ENCODE measurements at regions not wholly inside any gene's neighbourhood (a gene's known extent, or its start where the extent isn't known, plus 50 kb on each side); places are given as distances from the start of the nearest gene placed in this dataset.
"Not testable (repeated sequence)": the region's sequence is repeated elsewhere in the genome, so short reads cannot be mapped to it uniquely, and the experiment has no call there.

DNA sequence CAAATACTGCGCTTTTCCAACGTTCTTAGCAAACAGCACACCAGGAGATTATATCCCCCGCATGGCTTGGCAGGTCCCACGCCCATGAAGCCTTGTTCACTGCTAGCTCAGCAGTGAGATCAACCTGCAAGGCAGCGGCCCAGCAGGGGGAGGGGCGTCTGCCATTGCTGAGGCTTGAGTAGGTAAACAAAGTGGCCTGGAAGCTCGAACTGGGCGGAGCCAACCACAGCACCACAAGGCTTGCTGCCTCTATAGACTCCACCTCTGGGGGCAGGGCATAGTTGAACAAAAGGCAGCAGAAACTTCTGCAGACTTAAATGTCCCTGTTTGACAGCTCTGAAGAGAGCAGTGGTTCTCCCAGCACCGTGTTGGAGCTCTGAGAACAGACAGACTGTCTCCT, 239.2 kb downstream of the NDUFS4 start:
- DNase-seq; H3K27ac Mint-ChIP-seq; ATAC-seq (ENCODE audit: low read depth); H3K4me3 Mint-ChIP-seq; H3K27me3 Mint-ChIP-seq; H3K9me3 Mint-ChIP-seq; POLR2A ChIA-PET; H3K4me1 Mint-ChIP-seq; H3K36me3 Mint-ChIP-seq: not testable (repeated sequence)

DNA sequence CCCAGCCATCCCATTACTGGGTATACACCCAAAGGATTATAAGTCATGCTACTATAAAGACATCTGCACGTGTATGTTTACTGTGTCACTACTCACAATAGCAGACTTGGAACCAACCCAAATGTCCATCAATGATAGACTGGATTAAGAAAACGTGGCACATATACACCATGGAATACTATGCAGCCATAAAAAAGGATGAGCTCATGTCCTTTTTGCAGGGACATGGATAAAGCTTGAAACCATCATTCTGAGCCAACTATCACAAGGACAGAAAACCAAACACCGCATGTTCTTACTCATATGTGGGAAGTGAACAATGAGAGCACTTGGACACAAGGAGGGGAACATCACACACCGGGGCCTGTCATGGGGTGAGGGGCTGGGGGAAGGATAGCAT, 248.0 kb downstream of the NDUFS4 start:
- H3K4me1 Mint-ChIP-seq; DNase-seq; H3K9me3 Mint-ChIP-seq; H3K27ac Mint-ChIP-seq; H3K27me3 Mint-ChIP-seq; POLR2A ChIA-PET; ATAC-seq (ENCODE audit: low read depth); H3K4me3 Mint-ChIP-seq; H3K36me3 Mint-ChIP-seq: not testable (repeated sequence)

DNA sequence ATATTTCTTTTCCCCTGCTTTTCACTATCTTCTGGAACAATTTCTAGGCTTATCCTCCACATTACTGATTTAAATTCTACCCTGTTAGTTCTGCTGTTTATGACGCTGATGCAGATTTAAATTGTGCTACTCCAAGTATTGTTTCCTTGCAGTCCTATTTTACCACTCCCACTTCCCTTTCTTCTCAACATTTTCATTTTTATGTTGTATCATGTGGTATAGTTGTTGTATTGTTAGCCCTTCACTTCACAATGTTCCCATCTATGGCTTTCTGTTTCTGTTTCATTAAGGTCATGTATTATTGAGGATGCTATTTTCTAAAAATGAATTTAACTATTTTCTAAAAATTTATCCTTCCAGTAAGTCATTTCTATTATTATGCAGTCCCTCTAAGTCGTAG, 254.4 kb downstream of the NDUFS4 start:
- Mint-ChIP-seq H3K4me1 (no peaks in the 10 kb centered on the region), H3K27me3 (peaks cover 8% of the 10 kb centered on the region), H3K36me3 (no peaks in the 10 kb centered on the region), H3K9me3 (no peaks in the 10 kb centered on the region), H3K27ac (no peak overlapping the region), H3K4me3 (no peak overlapping the region)
- POLR2A ChIA-PET = no interaction called here
- ATAC-seq (ENCODE audit: low read depth) = no peak
- DNase-seq = no peak

DNA sequence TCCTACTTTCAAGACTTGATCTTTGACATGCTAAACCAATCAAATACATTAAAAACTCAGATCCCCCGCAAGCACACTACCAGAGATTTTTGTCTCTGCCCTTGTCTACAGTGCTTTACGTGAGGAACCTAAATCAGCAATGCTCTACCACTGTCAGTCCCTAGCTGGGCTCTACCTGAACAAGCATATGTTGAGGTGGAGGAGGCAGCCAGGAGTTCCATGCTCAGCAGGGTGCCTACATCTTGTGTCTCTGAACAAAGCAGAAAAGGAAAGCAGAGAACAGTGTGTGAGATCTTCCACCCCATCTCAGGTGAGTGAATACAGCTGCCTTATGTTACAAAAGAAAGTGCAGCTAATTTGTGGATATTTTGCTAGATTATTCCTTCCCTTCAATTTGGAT, 255.0 kb downstream of the NDUFS4 start:
- Mint-ChIP-seq H3K27ac (no peak overlapping the region), H3K27me3 (peaks cover 8% of the 10 kb centered on the region)
- POLR2A ChIA-PET = no interaction called here

DNA sequence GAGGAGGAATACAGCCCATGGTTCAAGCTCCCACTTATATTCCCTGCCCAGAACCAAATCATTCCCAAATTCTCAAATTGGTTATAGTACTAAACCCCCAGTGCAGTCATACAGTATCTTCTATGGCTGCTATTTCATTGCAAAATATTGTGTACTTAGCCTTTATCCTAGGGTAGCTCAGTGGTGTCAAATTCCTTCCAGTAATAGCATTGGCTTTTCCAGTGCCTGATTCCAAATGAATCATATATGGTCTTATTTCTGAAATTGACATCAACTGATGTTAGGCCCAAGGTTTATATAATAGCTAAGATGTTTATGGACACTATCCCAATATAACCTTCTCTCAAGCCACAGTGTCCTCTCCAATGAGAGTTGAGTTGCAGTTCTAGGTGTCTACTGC, 256.7 kb downstream of the NDUFS4 start:
- ATAC-seq (ENCODE audit: low read depth) = no peak
- H3K4me3 Mint-ChIP-seq = no peak overlapping the region
- POLR2A ChIA-PET = no interaction called here
- no peak overlapping the region for H3K27ac Mint-ChIP-seq
- no peaks in the 10 kb centered on the region for H3K9me3 Mint-ChIP-seq
- peaks cover 8% of the 10 kb centered on the region for H3K27me3 Mint-ChIP-seq
- H3K4me1 Mint-ChIP-seq = no peaks in the 10 kb centered on the region
- DNase-seq = no peak
- H3K36me3 Mint-ChIP-seq = no peaks in the 10 kb centered on the region

More for the DNA sequence above, 255.0 kb downstream of the NDUFS4 start:
- Mint-ChIP-seq H3K36me3 (no peaks in the 10 kb centered on the region), H3K4me3 (no peak overlapping the region), H3K4me1 (no peaks in the 10 kb centered on the region), H3K9me3 (no peaks in the 10 kb centered on the region)
- ATAC-seq (ENCODE audit: low read depth) (no peak), DNase-seq (no peak)

DNA sequence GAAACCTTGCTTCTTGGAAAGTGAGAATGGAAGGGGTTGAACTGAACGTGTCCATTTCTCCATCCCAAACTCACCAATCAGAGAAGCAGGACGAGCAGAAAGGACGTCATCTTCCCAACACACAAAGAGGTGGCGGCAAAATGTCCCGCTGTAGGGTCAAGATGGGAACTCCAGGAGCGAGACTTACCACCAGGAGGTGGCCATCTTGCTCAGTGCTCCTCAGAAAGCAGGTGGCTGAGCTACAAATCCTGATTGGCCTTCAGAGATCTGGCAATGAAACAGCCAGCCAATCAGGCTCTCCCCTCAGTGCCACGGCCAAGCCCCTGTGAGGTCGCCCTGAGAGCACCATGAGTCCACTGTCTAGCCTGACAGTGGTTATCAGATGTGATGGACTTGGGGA, 259.0 kb downstream of the NDUFS4 start:
- no peaks in the 10 kb centered on the region for H3K4me1 Mint-ChIP-seq
- H3K9me3 Mint-ChIP-seq = no peaks in the 10 kb centered on the region
- no peak overlapping the region for H3K27ac Mint-ChIP-seq
- no peak for ATAC-seq (ENCODE audit: low read depth)
- no peaks in the 10 kb centered on the region for H3K36me3 Mint-ChIP-seq
- POLR2A ChIA-PET = no interaction called here
- peaks cover 8% of the 10 kb centered on the region for H3K27me3 Mint-ChIP-seq
- no peak overlapping the region for H3K4me3 Mint-ChIP-seq
- no peak for DNase-seq

DNA sequence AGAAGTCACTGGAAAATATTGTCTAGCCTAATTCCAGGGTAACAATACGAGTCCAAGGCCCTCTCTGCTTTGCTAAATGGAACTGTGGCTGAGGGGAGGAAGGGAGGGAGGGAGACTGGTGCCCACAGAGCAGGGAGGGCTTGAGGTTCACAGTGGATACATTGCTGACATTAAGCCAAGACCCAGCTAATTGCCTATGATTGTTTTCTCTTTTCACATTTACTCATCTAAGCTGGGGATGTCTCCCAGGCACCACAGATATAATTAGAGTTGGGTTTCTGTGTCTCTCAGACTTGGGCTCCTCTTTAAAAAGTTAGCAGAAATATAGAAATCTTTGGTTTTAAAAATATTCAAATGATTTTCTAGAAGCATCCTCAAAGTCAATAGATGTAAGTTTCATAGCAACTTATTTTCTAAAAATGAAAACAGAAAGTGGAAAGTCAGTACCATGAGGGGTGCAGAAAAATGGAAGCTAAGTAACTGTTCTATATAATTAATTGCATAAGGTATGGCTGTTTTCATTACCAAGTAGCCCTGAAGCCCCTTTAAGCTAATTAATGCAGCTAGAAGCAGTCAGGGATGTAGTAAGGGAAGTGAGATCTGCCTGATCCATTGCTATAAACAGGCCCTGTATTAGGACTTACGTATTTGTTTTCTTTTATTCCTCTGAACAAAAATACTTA, 259.8 kb downstream of the NDUFS4 start:
- POLR2A ChIA-PET = no interaction called here
- no peaks in the 10 kb centered on the region for H3K9me3 Mint-ChIP-seq
- peaks cover 3% of the 10 kb centered on the region for H3K27me3 Mint-ChIP-seq
- no peak overlapping the region for H3K27ac Mint-ChIP-seq
- H3K4me3 Mint-ChIP-seq = no peak overlapping the region
- ATAC-seq (ENCODE audit: low read depth) (no peak), DNase-seq (no peak)
- H3K4me1 Mint-ChIP-seq = no peaks in the 10 kb centered on the region
- no peaks in the 10 kb centered on the region for H3K36me3 Mint-ChIP-seq

DNA sequence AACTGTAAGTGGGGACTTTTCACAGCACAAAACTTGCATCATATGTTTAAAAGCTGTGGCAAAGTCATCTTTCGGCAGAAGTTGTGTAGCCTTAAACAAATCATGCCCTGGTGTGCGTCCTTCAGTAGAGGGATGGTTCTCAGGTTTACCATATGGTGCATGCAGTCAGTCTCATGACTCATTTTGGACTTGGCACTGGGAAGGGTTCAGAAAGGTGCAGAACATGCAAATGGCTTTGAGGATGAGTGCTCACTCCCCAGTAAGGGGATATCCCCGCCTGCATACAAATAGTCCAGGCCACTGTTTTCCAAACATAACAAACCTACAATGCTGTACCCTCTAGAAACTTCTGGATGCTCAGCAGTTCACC, 260.3 kb downstream of the NDUFS4 start:
- H3K4me3 Mint-ChIP-seq = no peak overlapping the region
- DNase-seq (no peak), ATAC-seq (ENCODE audit: low read depth) (no peak)
- H3K4me1 Mint-ChIP-seq = peaks cover under 1% of the 10 kb centered on the region
- H3K36me3 Mint-ChIP-seq = no peaks in the 10 kb centered on the region
- H3K27ac Mint-ChIP-seq = no peak overlapping the region
- H3K9me3 Mint-ChIP-seq = no peaks in the 10 kb centered on the region
- POLR2A ChIA-PET = no interaction called here
- peaks cover 3% of the 10 kb centered on the region for H3K27me3 Mint-ChIP-seq

DNA sequence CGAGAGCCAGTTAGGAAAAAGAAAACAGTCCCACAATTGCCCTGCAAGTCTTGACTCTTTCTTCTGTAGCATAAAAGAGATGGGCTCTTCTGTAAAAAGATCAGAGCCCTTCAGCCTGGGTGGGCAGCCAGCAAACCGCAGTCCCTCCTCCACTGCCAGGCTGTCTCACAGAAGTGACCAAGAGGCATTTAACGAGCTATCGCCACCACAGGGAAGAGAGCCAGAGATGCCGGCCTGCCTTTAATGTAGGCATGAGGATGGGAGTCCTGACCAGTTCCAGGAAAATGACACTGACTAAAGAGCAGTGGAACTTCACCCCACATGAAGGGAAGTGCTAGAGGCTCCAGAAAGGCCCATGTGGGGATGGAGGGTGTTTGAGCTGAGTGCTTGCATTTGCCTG, 264.6 kb downstream of the NDUFS4 start:
- peaks cover 2% of the 10 kb centered on the region for H3K27me3 Mint-ChIP-seq
- no peak overlapping the region for H3K27ac Mint-ChIP-seq
- H3K9me3 Mint-ChIP-seq = no peaks in the 10 kb centered on the region
- no peak overlapping the region for H3K4me3 Mint-ChIP-seq
- POLR2A ChIA-PET = interaction anchor here (0.6 kb wide), 1 partner anchor 1020 kb away, joined by 3 read pairs; no protein-coding TSS in a partner anchor
- no peaks in the 10 kb centered on the region for H3K36me3 Mint-ChIP-seq
- peaks cover 4% of the 10 kb centered on the region for H3K4me1 Mint-ChIP-seq
- DNase-seq = no peak
- ATAC-seq (ENCODE audit: low read depth) = no peak

DNA sequence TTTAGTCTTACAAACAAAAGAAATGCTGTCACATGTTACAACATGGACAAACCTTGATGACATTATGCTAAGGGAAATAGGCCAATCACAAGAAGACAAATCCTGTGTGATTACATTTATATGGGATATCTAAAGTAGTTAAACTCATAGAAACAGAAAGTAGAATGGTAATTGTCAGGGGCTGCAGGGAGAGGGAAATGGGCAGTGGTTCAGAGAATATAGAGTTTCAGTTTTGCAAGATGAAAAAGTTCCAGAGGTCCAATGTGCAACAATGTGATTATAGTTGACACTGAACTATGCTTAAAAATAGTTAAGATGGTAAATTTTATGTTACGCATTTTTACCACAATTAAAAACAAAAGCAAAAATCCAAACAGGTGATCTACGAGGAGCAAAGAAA, 265.5 kb downstream of the NDUFS4 start:
- POLR2A ChIA-PET = no interaction called here
- Mint-ChIP-seq H3K27me3 (peaks cover 2% of the 10 kb centered on the region), H3K36me3 (no peaks in the 10 kb centered on the region), H3K4me3 (no peak overlapping the region), H3K4me1 (peaks cover 4% of the 10 kb centered on the region), H3K9me3 (no peaks in the 10 kb centered on the region), H3K27ac (no peak overlapping the region)
- ATAC-seq (ENCODE audit: low read depth) = no peak
- DNase-seq = no peak

DNA sequence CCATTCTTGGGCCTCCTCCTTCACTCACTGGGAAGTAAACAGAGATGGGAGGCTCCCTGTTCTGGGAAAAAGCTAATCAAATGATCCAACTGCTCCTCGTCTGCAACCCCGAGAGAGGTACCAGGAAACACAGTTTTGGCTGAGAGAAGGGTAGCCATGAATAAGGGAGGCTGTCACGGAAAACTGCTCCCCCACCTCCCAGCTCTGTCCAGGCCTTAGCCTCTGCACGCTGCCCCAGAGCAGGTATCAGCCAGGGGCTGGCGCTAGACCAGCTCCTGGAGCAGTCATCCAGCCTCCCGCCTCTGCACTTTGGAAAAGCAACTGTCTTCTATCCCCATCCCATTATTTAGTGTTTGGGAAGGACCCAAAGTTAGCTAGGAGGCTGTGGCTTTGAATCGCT, 266.1 kb downstream of the NDUFS4 start:
- POLR2A ChIA-PET = no interaction called here
- no peak for ATAC-seq (ENCODE audit: low read depth)
- no peaks in the 10 kb centered on the region for H3K36me3 Mint-ChIP-seq

DNA sequence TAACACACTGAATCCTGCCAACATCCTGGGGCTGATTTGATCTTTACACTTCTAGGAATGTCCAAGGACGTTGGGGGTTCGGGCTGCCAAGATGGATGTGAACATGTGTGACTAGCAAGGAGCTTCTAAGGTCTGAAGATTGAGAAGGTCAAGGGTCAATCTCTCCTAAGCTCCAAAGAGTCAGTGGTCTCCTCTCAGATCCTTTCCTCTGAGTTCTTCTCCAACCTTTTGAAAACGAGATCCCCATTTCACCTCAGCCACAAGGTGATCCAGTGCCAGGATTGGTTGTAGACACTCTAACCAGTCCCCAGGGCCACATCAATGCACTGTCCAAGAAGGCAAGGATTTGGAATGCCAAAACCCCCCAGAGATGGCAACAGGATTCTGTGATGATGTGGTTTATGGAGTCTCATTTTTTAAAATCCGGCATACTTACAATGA, 266.8 kb downstream of the NDUFS4 start:
- H3K27ac Mint-ChIP-seq = no peak overlapping the region
- no peak for ATAC-seq (ENCODE audit: low read depth)
- POLR2A ChIA-PET = no interaction called here
- DNase-seq = no peak
- no peak overlapping the region for H3K4me3 Mint-ChIP-seq
- peaks cover 4% of the 10 kb centered on the region for H3K4me1 Mint-ChIP-seq
- H3K27me3 Mint-ChIP-seq = peaks cover 2% of the 10 kb centered on the region
- no peaks in the 10 kb centered on the region for H3K36me3 Mint-ChIP-seq
- H3K9me3 Mint-ChIP-seq = peaks cover 4% of the 10 kb centered on the region

More for the DNA sequence above, 266.1 kb downstream of the NDUFS4 start:
- Mint-ChIP-seq H3K27ac (no peak overlapping the region), H3K4me3 (no peak overlapping the region), H3K27me3 (peaks cover 2% of the 10 kb centered on the region), H3K4me1 (peaks cover 4% of the 10 kb centered on the region), H3K9me3 (peaks cover 4% of the 10 kb centered on the region)
- DNase-seq = no peak

DNA sequence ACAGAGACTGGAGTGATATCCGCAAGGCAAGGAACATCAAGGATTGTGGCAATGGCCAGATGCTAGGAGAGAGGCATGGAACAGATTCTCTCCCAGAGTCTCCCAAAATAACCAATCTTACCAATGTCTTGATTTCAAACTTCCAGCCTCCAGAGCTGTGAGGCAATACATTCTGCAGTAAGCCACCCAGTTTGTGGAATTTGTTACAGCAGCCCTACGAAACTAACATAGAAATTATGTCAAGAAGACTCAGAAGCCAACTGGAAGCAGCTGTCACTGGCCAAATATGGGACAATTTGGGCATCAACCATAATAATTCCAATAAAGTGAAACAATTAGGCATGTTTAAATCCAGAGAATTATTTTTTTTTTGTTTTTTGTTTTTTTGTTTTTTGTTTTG, 271.1 kb downstream of the NDUFS4 start:
- Mint-ChIP-seq H3K4me3 (no peak overlapping the region), H3K27me3 (no peaks in the 10 kb centered on the region), H3K27ac (no peak overlapping the region), H3K36me3 (no peaks in the 10 kb centered on the region), H3K4me1 (no peaks in the 10 kb centered on the region), H3K9me3 (peaks cover 6% of the 10 kb centered on the region)
- POLR2A ChIA-PET = no interaction called here
- ATAC-seq (ENCODE audit: low read depth) = no peak
- DNase-seq = no peak
